VCaP (cell line): ENCODE measurements at regions not wholly inside any gene's neighbourhood (a gene's known extent, or its start where the extent isn't known, plus 50 kb on each side); places are given as distances from the start of the nearest gene placed in this dataset.

ENCODE experiments used
- H3K27ac ChIP-seq: fragments of 450-650 bp; 2 replicates; pipeline ENCODE4 v1.5.1; 2017
- CTCF ChIP-seq: fragments of 450-650 bp; conservative IDR thresholded peaks from 2 replicates; pipeline ENCODE4 v1.5.1; 2017; ENCODE audit warnings: mild to moderate bottlenecking, moderate library complexity

- no peak overlapping the region for H3K27ac ChIP-seq
- TF ChIP-seq CTCF: no peak
Measured at GRCh38 chr10:3006607-3007006, 60.7 kb upstream of the PFKP start.

- TF ChIP-seq CTCF: no peak
- H3K27ac ChIP-seq: no peak overlapping the region
Measured at GRCh38 chr10:3006093-3006492, 61.3 kb upstream of the PFKP start.

DNA sequence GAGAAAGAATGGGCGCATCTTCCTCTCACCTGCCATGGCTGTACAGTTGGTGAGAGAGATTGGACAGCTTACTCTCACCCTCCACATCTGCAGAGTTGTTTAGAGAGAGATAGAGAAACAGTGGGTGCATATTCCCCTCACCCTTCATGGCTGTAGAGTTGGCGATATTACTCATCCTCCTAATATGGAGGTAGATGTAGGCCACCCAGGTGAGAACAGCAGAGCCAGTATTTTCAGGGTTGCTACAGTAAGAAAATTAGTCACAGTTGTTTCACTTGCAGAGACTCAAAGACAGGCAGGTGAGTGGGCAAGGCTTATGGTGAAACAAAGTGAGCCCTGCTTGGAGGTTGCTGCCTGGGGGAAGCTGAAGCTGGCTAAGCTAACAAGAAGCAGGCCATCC, 65.0 kb upstream of the PFKP start:
- no peak overlapping the region for H3K27ac ChIP-seq
- no peak for TF ChIP-seq CTCF

GRCh38 chr10:3000048-3000447, 67.3 kb upstream of the PFKP start:
- TF ChIP-seq CTCF: no peak
- no peak overlapping the region for H3K27ac ChIP-seq

DNA sequence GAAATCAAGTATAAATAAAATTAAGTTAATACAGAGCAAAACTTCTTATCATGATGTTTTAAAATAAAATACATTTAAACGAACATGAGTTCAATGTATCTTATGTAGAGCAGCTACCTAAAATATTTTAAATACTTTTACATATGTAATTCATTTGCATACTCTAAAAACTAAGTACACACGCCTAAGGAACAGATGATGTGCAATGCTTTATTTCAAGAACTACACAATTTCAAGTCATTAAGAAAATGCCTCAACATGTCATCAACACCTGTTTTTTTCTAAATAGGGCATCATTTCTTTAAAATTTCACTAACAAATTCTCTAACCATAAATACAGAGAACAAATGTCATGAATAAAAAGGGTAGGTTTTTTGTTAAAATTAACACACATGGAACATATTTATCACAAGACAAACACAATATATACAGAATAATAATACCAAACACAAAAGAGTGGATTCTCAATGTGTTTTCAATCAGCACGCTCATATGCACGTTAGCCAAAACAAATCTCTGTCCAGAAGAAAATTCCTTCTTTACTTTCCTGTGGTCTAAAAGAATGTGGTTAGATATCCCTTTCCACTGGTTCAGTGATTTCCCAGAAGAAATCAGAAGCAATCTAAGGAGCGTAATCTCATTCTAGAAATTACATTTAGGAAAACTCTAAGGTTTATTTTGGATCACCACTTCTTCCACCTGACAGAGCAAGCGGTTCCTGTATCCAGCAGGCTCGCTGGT, 73.0 kb upstream of the PFKP start:
- peak overlapping the region; percentile 53 for H3K27ac ChIP-seq
- no peak for TF ChIP-seq CTCF

- no peak overlapping the region; the same call in 1 of the 2 replicates for H3K27ac ChIP-seq
- no peak for TF ChIP-seq CTCF
Measured at GRCh38 chr10:2993636-2994035, 73.7 kb upstream of the PFKP start.

DNA sequence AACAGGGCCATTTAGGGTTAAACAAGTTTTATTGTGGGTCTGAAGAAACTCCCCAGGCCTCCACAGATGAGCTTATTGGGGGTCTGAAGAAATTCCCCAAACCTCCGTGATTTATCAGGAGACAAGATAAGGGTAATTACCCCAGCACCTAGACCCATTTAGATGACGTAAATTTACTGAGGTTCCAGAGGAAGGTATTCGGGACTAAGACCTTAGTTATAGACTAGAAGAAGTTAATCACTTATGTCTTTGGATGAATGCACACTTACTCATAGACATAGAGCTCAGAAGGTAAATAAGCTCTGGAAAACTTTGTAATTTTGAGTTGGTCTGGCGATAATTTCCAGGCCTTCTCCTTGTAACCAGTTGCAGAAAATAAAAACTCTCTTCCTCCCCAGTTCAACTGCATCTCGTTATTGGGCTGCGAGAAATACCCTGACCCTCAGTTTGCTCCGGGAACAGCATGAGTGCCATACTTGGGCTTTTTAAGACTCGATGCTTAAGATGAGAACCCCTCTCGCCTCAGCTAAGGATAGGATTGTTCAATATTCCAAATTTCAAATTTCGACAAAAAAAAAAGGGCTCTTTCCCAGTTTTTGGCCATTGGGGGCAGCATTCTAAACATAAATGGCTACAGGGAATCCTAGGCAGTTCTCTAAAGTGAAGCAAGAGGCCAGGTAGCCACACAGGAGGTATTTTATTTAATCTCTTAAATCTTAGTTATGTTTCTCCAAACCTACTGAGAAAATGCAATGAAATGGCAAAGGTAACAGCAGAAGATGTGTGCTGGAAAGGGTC, 74.7 kb upstream of the PFKP start:
- H3K27ac ChIP-seq: no peak overlapping the region
- no peak for TF ChIP-seq CTCF
